GM12801 (cell line): ENCODE measurements at regions not wholly inside any gene's neighbourhood (a gene's known extent, or its start where the extent isn't known, plus 50 kb on each side); places are given as distances from the start of the nearest gene placed in this dataset.

ENCODE experiments used
- TF ChIP-seq, protein P1 (sequence below): IDR thresholded peaks from one replicate; pipeline ENCODE4 v1.5.1; 2011; ENCODE audit warnings: control low read depth; ENCODE audit not compliant: insufficient read length; ENCODE audit errors: extremely low read depth

DNA sequence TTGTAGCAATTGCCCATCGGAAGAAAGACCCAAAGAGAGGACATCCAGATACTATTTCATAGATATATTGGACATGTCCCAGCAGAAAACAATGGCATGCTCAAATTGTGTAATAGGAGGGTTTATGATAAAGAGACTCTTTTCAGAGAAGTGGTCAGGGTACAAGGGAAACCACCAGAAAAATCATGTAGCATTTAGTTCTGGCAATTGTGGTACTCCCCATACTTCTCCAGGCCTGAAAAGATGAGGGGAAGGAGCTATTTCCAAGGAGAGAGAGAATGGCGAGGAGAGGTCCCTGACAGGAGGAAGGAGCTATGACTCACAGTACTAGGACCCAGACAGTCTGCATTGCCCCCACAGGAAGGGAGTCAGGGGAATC lies 68.4 kb upstream of the ADO start:
- TF ChIP-seq, protein P1, sequence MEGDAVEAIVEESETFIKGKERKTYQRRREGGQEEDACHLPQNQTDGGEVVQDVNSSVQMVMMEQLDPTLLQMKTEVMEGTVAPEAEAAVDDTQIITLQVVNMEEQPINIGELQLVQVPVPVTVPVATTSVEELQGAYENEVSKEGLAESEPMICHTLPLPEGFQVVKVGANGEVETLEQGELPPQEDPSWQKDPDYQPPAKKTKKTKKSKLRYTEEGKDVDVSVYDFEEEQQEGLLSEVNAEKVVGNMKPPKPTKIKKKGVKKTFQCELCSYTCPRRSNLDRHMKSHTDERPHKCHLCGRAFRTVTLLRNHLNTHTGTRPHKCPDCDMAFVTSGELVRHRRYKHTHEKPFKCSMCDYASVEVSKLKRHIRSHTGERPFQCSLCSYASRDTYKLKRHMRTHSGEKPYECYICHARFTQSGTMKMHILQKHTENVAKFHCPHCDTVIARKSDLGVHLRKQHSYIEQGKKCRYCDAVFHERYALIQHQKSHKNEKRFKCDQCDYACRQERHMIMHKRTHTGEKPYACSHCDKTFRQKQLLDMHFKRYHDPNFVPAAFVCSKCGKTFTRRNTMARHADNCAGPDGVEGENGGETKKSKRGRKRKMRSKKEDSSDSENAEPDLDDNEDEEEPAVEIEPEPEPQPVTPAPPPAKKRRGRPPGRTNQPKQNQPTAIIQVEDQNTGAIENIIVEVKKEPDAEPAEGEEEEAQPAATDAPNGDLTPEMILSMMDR: no peak

DNA sequence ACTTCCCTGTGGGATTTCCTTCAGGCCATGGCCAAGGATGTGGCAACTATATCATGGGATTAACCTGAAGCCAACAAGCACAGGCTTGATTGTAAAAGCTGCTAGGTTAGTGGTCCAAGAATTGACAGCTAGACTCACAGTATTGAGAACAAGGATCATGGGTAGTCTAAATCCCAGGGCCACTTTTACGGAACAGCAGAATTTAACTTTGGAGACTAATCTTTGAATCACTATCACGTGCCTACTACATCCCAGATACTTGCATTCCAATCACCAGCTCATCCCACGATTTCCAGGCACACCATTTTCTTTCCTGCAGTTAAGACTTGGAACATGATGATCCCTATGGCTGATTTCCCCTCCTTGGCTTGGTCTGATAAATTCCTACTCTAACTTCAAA lies 65.6 kb upstream of the ADO start:
- TF ChIP-seq, protein P1: no peak

DNA sequence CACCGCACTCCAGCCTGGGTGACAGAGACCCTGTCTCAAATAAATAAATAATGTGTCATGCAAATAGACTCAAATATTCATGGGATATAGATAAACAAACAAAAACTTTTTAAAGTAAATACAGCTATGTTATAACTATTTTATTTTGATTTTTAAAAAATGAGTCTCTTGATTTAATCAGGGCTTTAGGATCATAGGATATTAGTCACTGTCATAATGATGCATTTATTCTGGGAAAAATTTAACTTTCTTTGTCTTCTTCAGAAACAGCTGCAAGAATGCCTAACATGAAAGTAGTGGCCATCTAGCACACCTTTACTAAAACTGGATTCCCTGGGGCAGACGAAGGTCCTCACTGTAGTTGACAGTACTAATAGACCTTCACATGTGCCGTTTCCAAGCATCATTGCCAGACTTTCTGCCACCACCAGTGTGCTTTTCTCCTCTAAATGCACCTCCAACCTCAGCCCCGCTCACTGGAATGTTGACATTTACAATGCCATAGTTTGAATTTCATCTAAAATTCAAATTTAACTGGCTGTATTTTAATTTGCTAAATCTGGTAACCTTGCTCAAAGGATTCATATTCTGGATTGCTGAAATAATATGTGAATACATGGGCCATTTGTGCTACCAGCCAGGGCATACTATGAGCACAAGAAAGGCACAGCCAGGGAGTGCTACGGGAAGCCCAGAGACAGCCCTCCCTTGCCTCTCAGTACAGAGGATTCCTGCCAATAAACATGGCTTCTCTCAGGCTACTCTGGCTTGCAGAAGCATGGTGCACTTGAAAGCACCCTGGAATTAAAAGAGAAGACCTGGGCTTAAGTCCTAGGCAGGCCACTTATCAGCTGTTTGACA lies 63.4 kb upstream of the ADO start:
- TF ChIP-seq, protein P1: no peak

DNA sequence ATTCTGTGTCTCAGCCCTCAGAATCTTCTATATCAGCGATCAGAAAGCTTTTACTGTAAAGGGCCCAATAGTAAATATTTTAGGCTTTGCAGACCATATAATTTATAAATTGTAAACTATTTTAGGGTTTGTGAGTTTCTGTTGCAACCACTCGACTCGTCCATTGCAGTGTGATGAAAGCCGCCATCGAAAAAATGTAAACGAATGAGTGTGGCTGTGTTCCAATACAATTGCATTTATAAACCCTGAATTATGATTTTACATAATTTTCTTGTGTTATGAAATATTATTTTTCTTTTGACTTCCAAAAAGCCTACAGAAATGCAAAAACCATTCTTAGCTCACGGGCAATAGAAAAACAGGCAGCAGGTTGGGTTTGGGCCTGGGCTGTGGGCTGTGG lies 62.5 kb upstream of the ADO start:
- TF ChIP-seq, protein P1: no peak

- TF ChIP-seq, protein P1: no peak
Measured at GRCh38 chr10:62742536-62743061, 61.9 kb upstream of the ADO start.

DNA sequence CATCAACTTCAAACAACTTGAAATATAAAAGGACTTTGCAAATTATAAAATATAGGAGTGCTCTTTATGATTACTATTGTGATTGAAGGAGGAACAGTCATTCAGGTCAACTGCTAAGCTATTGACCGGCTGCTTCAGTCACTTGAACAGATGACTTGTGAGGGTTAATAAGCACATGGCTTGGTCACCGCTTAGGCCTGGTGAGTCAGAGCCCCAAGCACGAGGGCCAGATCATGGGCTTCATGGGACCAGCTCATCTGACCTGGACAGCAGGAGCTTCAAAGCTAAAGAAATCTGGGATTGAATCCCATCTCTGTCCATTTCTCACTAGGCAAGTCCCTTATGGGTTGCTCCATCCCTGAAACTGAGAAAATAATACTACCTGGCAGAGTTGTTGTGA lies 60.4 kb upstream of the ADO start:
- TF ChIP-seq, protein P1: no peak

DNA sequence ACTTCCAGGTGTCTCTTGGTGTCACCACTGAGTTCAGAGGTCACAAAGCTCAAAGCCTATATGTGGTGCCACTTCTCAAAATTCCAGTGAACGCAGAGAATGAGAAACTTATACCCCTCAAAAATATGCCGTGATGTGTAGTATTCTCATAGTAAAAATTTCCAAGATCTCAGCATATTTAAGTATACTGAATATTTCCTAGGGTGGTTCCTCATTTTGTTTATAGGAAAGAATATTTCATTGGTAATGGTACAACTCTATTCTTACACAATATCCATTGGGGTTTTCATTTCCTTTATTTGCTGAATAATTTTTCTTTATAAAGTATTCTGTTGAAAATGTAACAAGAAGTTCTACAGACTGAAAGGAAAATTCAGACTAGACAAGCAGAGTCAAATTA lies 58.9 kb upstream of the ADO start:
- TF ChIP-seq, protein P1: no peak
